DND-41 (cell line): ENCODE measurements at regions not wholly inside any gene's neighbourhood (a gene's known extent, or its start where the extent isn't known, plus 50 kb on each side); places are given as distances from the start of the nearest gene placed in this dataset.

Source experiments
- EZH2 ChIP-seq: IDR thresholded peaks from 3 replicates; pipeline ENCODE4 v1.6.1; 2012; ENCODE audit warnings: borderline replicate concordance, low read depth, mild to moderate bottlenecking, moderate library complexity, low read length, inconsistent platforms; ENCODE audit not compliant: severe bottlenecking
- TF ChIP-seq, protein P1 (sequence below): IDR thresholded peaks from 2 replicates; pipeline ENCODE4 v1.5.1; 2012; ENCODE audit warnings: borderline replicate concordance, low read length, moderate library complexity, mild to moderate bottlenecking; ENCODE audit not compliant: poor library complexity, severe bottlenecking; ENCODE audit errors: extremely low read depth

DNA sequence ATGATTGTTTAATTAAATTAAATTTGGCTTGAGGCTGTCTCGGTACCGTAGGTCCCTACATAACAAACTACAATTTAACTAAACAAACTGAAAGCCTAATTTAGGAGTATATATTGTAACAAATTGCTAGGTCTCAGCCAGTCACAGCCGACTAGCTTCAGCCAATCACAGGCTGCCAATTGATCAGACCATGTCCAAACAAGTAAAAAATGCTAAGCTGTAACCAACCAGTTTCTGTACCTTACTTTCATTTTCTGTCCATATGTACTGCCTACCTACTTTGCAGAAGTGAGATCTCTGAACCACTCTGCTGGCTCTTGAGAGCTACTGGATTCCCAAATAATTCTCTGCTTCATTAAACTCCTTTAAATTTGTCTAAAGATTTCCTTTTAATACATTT lies 648.0 kb upstream of the GJE1 start:
- TF ChIP-seq, protein P1, sequence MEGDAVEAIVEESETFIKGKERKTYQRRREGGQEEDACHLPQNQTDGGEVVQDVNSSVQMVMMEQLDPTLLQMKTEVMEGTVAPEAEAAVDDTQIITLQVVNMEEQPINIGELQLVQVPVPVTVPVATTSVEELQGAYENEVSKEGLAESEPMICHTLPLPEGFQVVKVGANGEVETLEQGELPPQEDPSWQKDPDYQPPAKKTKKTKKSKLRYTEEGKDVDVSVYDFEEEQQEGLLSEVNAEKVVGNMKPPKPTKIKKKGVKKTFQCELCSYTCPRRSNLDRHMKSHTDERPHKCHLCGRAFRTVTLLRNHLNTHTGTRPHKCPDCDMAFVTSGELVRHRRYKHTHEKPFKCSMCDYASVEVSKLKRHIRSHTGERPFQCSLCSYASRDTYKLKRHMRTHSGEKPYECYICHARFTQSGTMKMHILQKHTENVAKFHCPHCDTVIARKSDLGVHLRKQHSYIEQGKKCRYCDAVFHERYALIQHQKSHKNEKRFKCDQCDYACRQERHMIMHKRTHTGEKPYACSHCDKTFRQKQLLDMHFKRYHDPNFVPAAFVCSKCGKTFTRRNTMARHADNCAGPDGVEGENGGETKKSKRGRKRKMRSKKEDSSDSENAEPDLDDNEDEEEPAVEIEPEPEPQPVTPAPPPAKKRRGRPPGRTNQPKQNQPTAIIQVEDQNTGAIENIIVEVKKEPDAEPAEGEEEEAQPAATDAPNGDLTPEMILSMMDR = no peak
- TF ChIP-seq EZH2 = no peak
